H9 (cell line): ENCODE measurements at regions not wholly inside any gene's neighbourhood (a gene's known extent, or its start where the extent isn't known, plus 50 kb on each side); places are given as distances from the start of the nearest gene placed in this dataset.

ENCODE experiments used
- DNase-seq: peaks from one replicate; pipeline ENCODE4 v3.0.0-alpha.2; 2017
- H2AFZ ChIP-seq: one replicate; pipeline ENCODE4 v1.6.1; 2013; ENCODE audit warnings: mild to moderate bottlenecking, low read length, control low read depth, moderate library complexity
- H2AK5ac ChIP-seq: 2 replicates; pipeline ENCODE4 v1.6.1; 2013; ENCODE audit warnings: low read length, control low read depth, mixed read lengths; ENCODE audit not compliant: insufficient read length
- H2BK120ac ChIP-seq: one replicate; pipeline ENCODE4 v1.6.1; 2013; ENCODE audit warnings: low read depth, mild to moderate bottlenecking, low read length, control low read depth, inconsistent platforms; ENCODE audit not compliant: poor library complexity, severe bottlenecking
- H2BK12ac ChIP-seq: 2 replicates; pipeline ENCODE4 v1.6.1; 2013; ENCODE audit warnings: low read length, control low read depth, mixed read lengths, low read depth; ENCODE audit not compliant: insufficient read length
- H2BK15ac ChIP-seq: 2 replicates; pipeline ENCODE4 v1.6.1; 2013; ENCODE audit warnings: low read depth, low read length, control low read depth
- H2BK20ac ChIP-seq: one replicate; pipeline ENCODE4 v1.6.1; 2013; ENCODE audit warnings: low read depth, mild to moderate bottlenecking, low read length, control low read depth, inconsistent platforms; ENCODE audit not compliant: poor library complexity, severe bottlenecking
- H2BK5ac ChIP-seq: 2 replicates; pipeline ENCODE4 v1.6.1; 2013; ENCODE audit warnings: low read length, control low read depth, mixed read lengths; ENCODE audit not compliant: insufficient read length
- H3K14ac ChIP-seq: 2 replicates; pipeline ENCODE4 v1.6.1; 2013; ENCODE audit warnings: low read length, control low read depth; ENCODE audit not compliant: insufficient read depth
- H3K18ac ChIP-seq: 2 replicates; pipeline ENCODE4 v1.6.1; 2013; ENCODE audit warnings: low read depth, mild to moderate bottlenecking, mixed read lengths, low read length, control low read depth; ENCODE audit not compliant: insufficient read length
- H3K23ac ChIP-seq: 2 replicates; pipeline ENCODE4 v1.6.1; 2013; ENCODE audit warnings: low read length, control low read depth, mixed read lengths, low read depth; ENCODE audit not compliant: insufficient read length
- H3K23me2 ChIP-seq: 2 replicates; pipeline ENCODE4 v1.6.1; 2013; ENCODE audit warnings: low read depth, mild to moderate bottlenecking, mixed read lengths, low read length, control low read depth; ENCODE audit not compliant: insufficient read length, poor library complexity, severe bottlenecking
- H3K27ac ChIP-seq: 2 replicates; pipeline ENCODE4 v1.5.1; 2013; ENCODE audit warnings: low read length, control low read depth, mixed read lengths, low read depth; ENCODE audit not compliant: insufficient read length
- H3K27me3 ChIP-seq: 2 replicates; pipeline ENCODE4 v1.6.1; 2013; ENCODE audit warnings: low read length, control low read depth, inconsistent platforms; ENCODE audit not compliant: insufficient read depth
- H3K4ac ChIP-seq: 2 replicates; pipeline ENCODE4 v1.6.1; 2013; ENCODE audit warnings: low read depth, mild to moderate bottlenecking, control low read depth, inconsistent platforms, low read length, moderate library complexity
- H3K4me1 ChIP-seq: 2 replicates; pipeline ENCODE4 v1.6.1; 2013; ENCODE audit warnings: low read length, control low read depth, inconsistent platforms; ENCODE audit not compliant: insufficient read depth
- H3K4me2 ChIP-seq: 2 replicates; pipeline ENCODE4 v1.6.1; 2013; ENCODE audit warnings: low read length, control low read depth, mixed read lengths; ENCODE audit not compliant: insufficient read length, insufficient read depth
- H3K56ac ChIP-seq: 2 replicates; pipeline ENCODE4 v1.6.1; 2013; ENCODE audit warnings: low read depth, mild to moderate bottlenecking, mixed read lengths, low read length, control low read depth; ENCODE audit not compliant: insufficient read length
- H3K79me1 ChIP-seq: 2 replicates; pipeline ENCODE4 v1.6.1; 2013; ENCODE audit warnings: low read depth, mild to moderate bottlenecking, moderate library complexity, low read length, control low read depth, inconsistent platforms; ENCODE audit not compliant: insufficient read depth, poor library complexity, severe bottlenecking
- H3K79me2 ChIP-seq: 2 replicates; pipeline ENCODE4 v1.6.1; 2013; ENCODE audit warnings: low read length, control low read depth, inconsistent platforms; ENCODE audit not compliant: insufficient read depth
- H3K9ac ChIP-seq: 2 replicates; pipeline ENCODE4 v1.6.1; 2013; ENCODE audit warnings: low read length, control low read depth, mixed read lengths; ENCODE audit not compliant: insufficient read length; ENCODE audit errors: extremely low read depth
- H3K9me3 ChIP-seq: one replicate; pipeline ENCODE4 v1.6.1; 2013; ENCODE audit warnings: low read depth, low read length, inconsistent platforms; ENCODE audit not compliant: control insufficient read depth
- H3T11ph ChIP-seq: one replicate; pipeline ENCODE4 v1.6.1; 2013; ENCODE audit warnings: mild to moderate bottlenecking, low read length, control low read depth, inconsistent platforms
- H4K20me1 ChIP-seq: one replicate; pipeline ENCODE4 v1.6.1; 2013; ENCODE audit not compliant: control insufficient read depth, insufficient read length, insufficient read depth
- H4K5ac ChIP-seq: 2 replicates; pipeline ENCODE4 v1.6.1; 2013; ENCODE audit warnings: low read depth, mild to moderate bottlenecking, mixed read lengths, low read length, control low read depth; ENCODE audit not compliant: insufficient read length
- H4K8ac ChIP-seq: replicated peaks from 2 replicates; pipeline ENCODE4 v1.6.1; 2013; ENCODE audit warnings: low read length, control low read depth, mixed read lengths, low read depth; ENCODE audit not compliant: insufficient read length
- H4K91ac ChIP-seq: 2 replicates; pipeline ENCODE4 v1.6.1; 2013; ENCODE audit warnings: low read depth, mild to moderate bottlenecking, moderate library complexity, mixed read lengths, low read length, control low read depth; ENCODE audit not compliant: insufficient read length
- H3K27ac Mint-ChIP-seq, 3 experiments: 2 replicates in 2 of 3; 3 replicates in 1 of 3; pipeline ENCODE4 v1.8.0; 2020 to 2021; ENCODE audit warnings: mixed read lengths in 3 of 3, mild to moderate bottlenecking in 1 of 3, moderate library complexity in 1 of 3
- H3K27me3 Mint-ChIP-seq: 2 replicates; pipeline ENCODE4 v1.8.0; 2021; ENCODE audit warnings: low read depth, mild to moderate bottlenecking, moderate library complexity, mixed read lengths
- H3K36me3 Mint-ChIP-seq, 3 experiments: 2 replicates in 2 of 3; 3 replicates in 1 of 3; pipeline ENCODE4 v1.8.0; 2020 to 2021; ENCODE audit warnings: low read depth in 3 of 3, mixed read lengths in 3 of 3; ENCODE audit not compliant: insufficient read depth in 1 of 3
- H3K4me1 Mint-ChIP-seq, 2 experiments: 2 replicates each; pipeline ENCODE4 v1.8.0; 2020; ENCODE audit warnings: mixed read lengths in 2 of 2
- H3K4me3 Mint-ChIP-seq, 2 experiments: 2 replicates in 1 of 2; 3 replicates in 1 of 2; pipeline ENCODE4 v1.8.0; 2020 to 2021; ENCODE audit warnings: mild to moderate bottlenecking in 2 of 2, mixed read lengths in 2 of 2, moderate library complexity in 1 of 2
- H3K9me3 Mint-ChIP-seq, 2 experiments: 2 replicates in 1 of 2; 3 replicates in 1 of 2; pipeline ENCODE4 v1.8.0; 2020; ENCODE audit warnings: mild to moderate bottlenecking in 2 of 2, mixed read lengths in 2 of 2, moderate library complexity in 1 of 2
- WGBS: extraction: QIAGEN DNeasy Blood & Tissue Kit; methylation state at CpG from one replicate; pipeline ENCODE4 v1.1.7; 2013; ENCODE audit warnings: missing lambda C conversion rate, low lambda C conversion rate, mixed read lengths; ENCODE audit not compliant: insufficient read length; ENCODE audit errors: extremely low coverage; 5-methylcytosine and 5-hydroxymethylcytosine counted together
- TF ChIP-seq, protein P1 (sequence below): fragments of 200-600 bp; sonication (generic); conservative IDR thresholded peaks from 3 replicates; pipeline ENCODE4 v1.8.0; 2021; ENCODE audit warnings: antibody characterized with exemption, mild to moderate bottlenecking

DNA sequence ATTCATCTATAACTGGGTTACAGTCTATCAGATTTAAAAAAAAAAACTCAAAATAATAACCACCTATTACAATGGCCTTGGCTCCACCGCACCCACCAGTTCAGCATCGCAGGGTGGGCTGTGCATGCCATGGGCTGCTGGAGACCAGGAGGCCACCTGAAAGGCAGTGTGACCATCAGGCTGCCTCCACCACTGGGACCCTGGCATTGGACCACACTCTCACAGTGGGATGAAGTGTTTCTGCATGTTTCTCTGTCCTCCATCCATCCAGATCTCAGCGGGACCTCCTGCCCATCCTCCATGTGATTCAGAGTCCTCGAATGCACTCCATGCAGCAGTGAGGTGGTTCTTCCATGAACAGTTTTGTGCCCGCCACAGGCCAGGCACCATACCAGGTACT, 206.1 kb upstream of the CST7 start:
- H3K4me3 Mint-ChIP-seq, result no peak overlapping the region; a peak in 1 of 5 replicates
- no CpG with 5 or more reads among the region's 5 CpGs for WGBS
- Histone ChIP-seq H3K56ac (no peak overlapping the region), H3K14ac (no peak overlapping the region), H2AFZ (no peak overlapping the region), H3K9ac (no peak overlapping the region), H2BK5ac (no peak overlapping the region), H2BK12ac (no peak overlapping the region), H3K4me2 (no peak overlapping the region), H3K79me1 (no peaks in the 10 kb centered on the region), H3K9me3 (no peaks in the 10 kb centered on the region), H2AK5ac (no peak overlapping the region), H2BK15ac (no peak overlapping the region), H2BK20ac (no peak overlapping the region), H4K91ac (no peak overlapping the region), H3K79me2 (no peaks in the 10 kb centered on the region), H3K27ac (no peak overlapping the region), H3K23me2 (no peaks in the 10 kb centered on the region), H3K18ac (no peak overlapping the region), H3K23ac (no peak overlapping the region), H4K5ac (no peak overlapping the region), H4K8ac (no peak overlapping the region), H3T11ph (no peak overlapping the region), H3K27me3 (no peaks in the 10 kb centered on the region), H2BK120ac (no peak overlapping the region), H3K4me1 (0 out of 2 replicates have a peak, but pooled peaks cover 8% of the 10 kb centered on the region), H4K20me1 (no peaks in the 10 kb centered on the region), H3K4ac (no peak overlapping the region)
- H3K27me3 Mint-ChIP-seq, result peaks cover 2% of the 10 kb centered on the region
- TF ChIP-seq, protein P1, sequence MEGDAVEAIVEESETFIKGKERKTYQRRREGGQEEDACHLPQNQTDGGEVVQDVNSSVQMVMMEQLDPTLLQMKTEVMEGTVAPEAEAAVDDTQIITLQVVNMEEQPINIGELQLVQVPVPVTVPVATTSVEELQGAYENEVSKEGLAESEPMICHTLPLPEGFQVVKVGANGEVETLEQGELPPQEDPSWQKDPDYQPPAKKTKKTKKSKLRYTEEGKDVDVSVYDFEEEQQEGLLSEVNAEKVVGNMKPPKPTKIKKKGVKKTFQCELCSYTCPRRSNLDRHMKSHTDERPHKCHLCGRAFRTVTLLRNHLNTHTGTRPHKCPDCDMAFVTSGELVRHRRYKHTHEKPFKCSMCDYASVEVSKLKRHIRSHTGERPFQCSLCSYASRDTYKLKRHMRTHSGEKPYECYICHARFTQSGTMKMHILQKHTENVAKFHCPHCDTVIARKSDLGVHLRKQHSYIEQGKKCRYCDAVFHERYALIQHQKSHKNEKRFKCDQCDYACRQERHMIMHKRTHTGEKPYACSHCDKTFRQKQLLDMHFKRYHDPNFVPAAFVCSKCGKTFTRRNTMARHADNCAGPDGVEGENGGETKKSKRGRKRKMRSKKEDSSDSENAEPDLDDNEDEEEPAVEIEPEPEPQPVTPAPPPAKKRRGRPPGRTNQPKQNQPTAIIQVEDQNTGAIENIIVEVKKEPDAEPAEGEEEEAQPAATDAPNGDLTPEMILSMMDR, result no peak
- H3K27ac Mint-ChIP-seq, result no peak overlapping the region
- no peaks in the 10 kb centered on the region for H3K36me3 Mint-ChIP-seq
- peaks cover 30 to 35% of the 10 kb centered on the region in 2 experiments for H3K4me1 Mint-ChIP-seq
- DNase-seq, result no peak
- H3K9me3 Mint-ChIP-seq, result no peaks in the 10 kb centered on the region
